H9 (cell line): ENCODE measurements at regions not wholly inside any gene's neighbourhood (a gene's known extent, or its start where the extent isn't known, plus 50 kb on each side); places are given as distances from the start of the nearest gene placed in this dataset.

Source experiments
- DNase-seq: peaks from one replicate; pipeline ENCODE4 v3.0.0-alpha.2; 2017
- H2AFZ ChIP-seq: one replicate; pipeline ENCODE4 v1.6.1; 2013; ENCODE audit warnings: mild to moderate bottlenecking, low read length, control low read depth, moderate library complexity
- H2AK5ac ChIP-seq: 2 replicates; pipeline ENCODE4 v1.6.1; 2013; ENCODE audit warnings: low read length, control low read depth, mixed read lengths; ENCODE audit not compliant: insufficient read length
- H2BK120ac ChIP-seq: one replicate; pipeline ENCODE4 v1.6.1; 2013; ENCODE audit warnings: low read depth, mild to moderate bottlenecking, low read length, control low read depth, inconsistent platforms; ENCODE audit not compliant: poor library complexity, severe bottlenecking
- H2BK12ac ChIP-seq: 2 replicates; pipeline ENCODE4 v1.6.1; 2013; ENCODE audit warnings: low read length, control low read depth, mixed read lengths, low read depth; ENCODE audit not compliant: insufficient read length
- H2BK15ac ChIP-seq: 2 replicates; pipeline ENCODE4 v1.6.1; 2013; ENCODE audit warnings: low read depth, low read length, control low read depth
- H2BK20ac ChIP-seq: one replicate; pipeline ENCODE4 v1.6.1; 2013; ENCODE audit warnings: low read depth, mild to moderate bottlenecking, low read length, control low read depth, inconsistent platforms; ENCODE audit not compliant: poor library complexity, severe bottlenecking
- H2BK5ac ChIP-seq: 2 replicates; pipeline ENCODE4 v1.6.1; 2013; ENCODE audit warnings: low read length, control low read depth, mixed read lengths; ENCODE audit not compliant: insufficient read length
- H3K14ac ChIP-seq: 2 replicates; pipeline ENCODE4 v1.6.1; 2013; ENCODE audit warnings: low read length, control low read depth; ENCODE audit not compliant: insufficient read depth
- H3K18ac ChIP-seq: 2 replicates; pipeline ENCODE4 v1.6.1; 2013; ENCODE audit warnings: low read depth, mild to moderate bottlenecking, mixed read lengths, low read length, control low read depth; ENCODE audit not compliant: insufficient read length
- H3K23ac ChIP-seq: 2 replicates; pipeline ENCODE4 v1.6.1; 2013; ENCODE audit warnings: low read length, control low read depth, mixed read lengths, low read depth; ENCODE audit not compliant: insufficient read length
- H3K23me2 ChIP-seq: 2 replicates; pipeline ENCODE4 v1.6.1; 2013; ENCODE audit warnings: low read depth, mild to moderate bottlenecking, mixed read lengths, low read length, control low read depth; ENCODE audit not compliant: insufficient read length, poor library complexity, severe bottlenecking
- H3K27ac ChIP-seq: 2 replicates; pipeline ENCODE4 v1.5.1; 2013; ENCODE audit warnings: low read length, control low read depth, mixed read lengths, low read depth; ENCODE audit not compliant: insufficient read length
- H3K27me3 ChIP-seq: 2 replicates; pipeline ENCODE4 v1.6.1; 2013; ENCODE audit warnings: low read length, control low read depth, inconsistent platforms; ENCODE audit not compliant: insufficient read depth
- H3K4ac ChIP-seq: 2 replicates; pipeline ENCODE4 v1.6.1; 2013; ENCODE audit warnings: low read depth, mild to moderate bottlenecking, control low read depth, inconsistent platforms, low read length, moderate library complexity
- H3K4me1 ChIP-seq: 2 replicates; pipeline ENCODE4 v1.6.1; 2013; ENCODE audit warnings: low read length, control low read depth, inconsistent platforms; ENCODE audit not compliant: insufficient read depth
- H3K4me2 ChIP-seq: 2 replicates; pipeline ENCODE4 v1.6.1; 2013; ENCODE audit warnings: low read length, control low read depth, mixed read lengths; ENCODE audit not compliant: insufficient read length, insufficient read depth
- H3K56ac ChIP-seq: 2 replicates; pipeline ENCODE4 v1.6.1; 2013; ENCODE audit warnings: low read depth, mild to moderate bottlenecking, mixed read lengths, low read length, control low read depth; ENCODE audit not compliant: insufficient read length
- H3K79me1 ChIP-seq: 2 replicates; pipeline ENCODE4 v1.6.1; 2013; ENCODE audit warnings: low read depth, mild to moderate bottlenecking, moderate library complexity, low read length, control low read depth, inconsistent platforms; ENCODE audit not compliant: insufficient read depth, poor library complexity, severe bottlenecking
- H3K79me2 ChIP-seq: 2 replicates; pipeline ENCODE4 v1.6.1; 2013; ENCODE audit warnings: low read length, control low read depth, inconsistent platforms; ENCODE audit not compliant: insufficient read depth
- H3K9ac ChIP-seq: 2 replicates; pipeline ENCODE4 v1.6.1; 2013; ENCODE audit warnings: low read length, control low read depth, mixed read lengths; ENCODE audit not compliant: insufficient read length; ENCODE audit errors: extremely low read depth
- H3K9me3 ChIP-seq: one replicate; pipeline ENCODE4 v1.6.1; 2013; ENCODE audit warnings: low read depth, low read length, inconsistent platforms; ENCODE audit not compliant: control insufficient read depth
- H3T11ph ChIP-seq: one replicate; pipeline ENCODE4 v1.6.1; 2013; ENCODE audit warnings: mild to moderate bottlenecking, low read length, control low read depth, inconsistent platforms
- H4K20me1 ChIP-seq: one replicate; pipeline ENCODE4 v1.6.1; 2013; ENCODE audit not compliant: control insufficient read depth, insufficient read length, insufficient read depth
- H4K5ac ChIP-seq: 2 replicates; pipeline ENCODE4 v1.6.1; 2013; ENCODE audit warnings: low read depth, mild to moderate bottlenecking, mixed read lengths, low read length, control low read depth; ENCODE audit not compliant: insufficient read length
- H4K8ac ChIP-seq: replicated peaks from 2 replicates; pipeline ENCODE4 v1.6.1; 2013; ENCODE audit warnings: low read length, control low read depth, mixed read lengths, low read depth; ENCODE audit not compliant: insufficient read length
- H4K91ac ChIP-seq: 2 replicates; pipeline ENCODE4 v1.6.1; 2013; ENCODE audit warnings: low read depth, mild to moderate bottlenecking, moderate library complexity, mixed read lengths, low read length, control low read depth; ENCODE audit not compliant: insufficient read length
- H3K27ac Mint-ChIP-seq, 3 experiments: 2 replicates in 2 of 3; 3 replicates in 1 of 3; pipeline ENCODE4 v1.8.0; 2020 to 2021; ENCODE audit warnings: mixed read lengths in 3 of 3, mild to moderate bottlenecking in 1 of 3, moderate library complexity in 1 of 3
- H3K27me3 Mint-ChIP-seq: 2 replicates; pipeline ENCODE4 v1.8.0; 2021; ENCODE audit warnings: low read depth, mild to moderate bottlenecking, moderate library complexity, mixed read lengths
- H3K36me3 Mint-ChIP-seq, 3 experiments: 2 replicates in 2 of 3; 3 replicates in 1 of 3; pipeline ENCODE4 v1.8.0; 2020 to 2021; ENCODE audit warnings: low read depth in 3 of 3, mixed read lengths in 3 of 3; ENCODE audit not compliant: insufficient read depth in 1 of 3
- H3K4me1 Mint-ChIP-seq, 2 experiments: 2 replicates each; pipeline ENCODE4 v1.8.0; 2020; ENCODE audit warnings: mixed read lengths in 2 of 2
- H3K4me3 Mint-ChIP-seq, 2 experiments: 2 replicates in 1 of 2; 3 replicates in 1 of 2; pipeline ENCODE4 v1.8.0; 2020 to 2021; ENCODE audit warnings: mild to moderate bottlenecking in 2 of 2, mixed read lengths in 2 of 2, moderate library complexity in 1 of 2
- H3K9me3 Mint-ChIP-seq, 2 experiments: 2 replicates in 1 of 2; 3 replicates in 1 of 2; pipeline ENCODE4 v1.8.0; 2020; ENCODE audit warnings: mild to moderate bottlenecking in 2 of 2, mixed read lengths in 2 of 2, moderate library complexity in 1 of 2
- WGBS: extraction: QIAGEN DNeasy Blood & Tissue Kit; methylation state at CpG from one replicate; pipeline ENCODE4 v1.1.7; 2013; ENCODE audit warnings: missing lambda C conversion rate, low lambda C conversion rate, mixed read lengths; ENCODE audit not compliant: insufficient read length; ENCODE audit errors: extremely low coverage; 5-methylcytosine and 5-hydroxymethylcytosine counted together
- TF ChIP-seq, protein P1 (sequence below): fragments of 200-600 bp; sonication (generic); conservative IDR thresholded peaks from 3 replicates; pipeline ENCODE4 v1.8.0; 2021; ENCODE audit warnings: antibody characterized with exemption, mild to moderate bottlenecking

DNA sequence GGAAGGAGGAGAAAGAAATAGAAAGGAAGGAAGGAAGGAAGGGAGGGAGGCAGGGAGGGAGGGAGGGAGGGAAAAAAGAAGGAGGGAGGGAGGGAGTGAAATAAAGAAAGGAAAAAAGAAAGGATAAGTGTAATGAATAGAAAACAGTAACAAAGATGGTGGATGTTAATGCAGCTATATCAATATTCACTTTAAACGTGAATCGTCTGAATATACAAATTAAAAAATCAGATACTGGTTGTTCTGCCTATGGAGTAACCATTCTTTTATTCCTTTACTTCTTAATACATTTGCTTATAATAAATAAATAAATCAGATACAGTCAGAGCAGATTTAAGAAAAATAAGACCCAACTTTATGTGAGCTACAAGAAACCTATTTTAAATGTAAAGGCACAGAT is 1520.4 kb downstream of the TBC1D22A start:
- no peak overlapping the region for H3K14ac ChIP-seq
- H4K20me1 ChIP-seq = no peaks in the 10 kb centered on the region
- H4K8ac ChIP-seq = no peak overlapping the region
- H2BK120ac ChIP-seq = no peak overlapping the region
- no peak for DNase-seq
- H3K9me3 ChIP-seq = no peaks in the 10 kb centered on the region
- no peak overlapping the region for H3K27ac ChIP-seq
- Mint-ChIP-seq H3K4me1 (peaks cover 21 to 27% of the 10 kb centered on the region in 2 experiments), H3K9me3 (peaks cover 16 to 19% of the 10 kb centered on the region in 2 experiments), H3K27me3 (peaks cover 7% of the 10 kb centered on the region), H3K4me3 (no peak overlapping the region), H3K27ac (no peak overlapping the region), H3K36me3 (peaks cover 0 to 23% (median 0%) of the 10 kb centered on the region in 3 experiments; a peak in 3 of 7 replicates)
- H3K18ac ChIP-seq = no peak overlapping the region
- no peak overlapping the region for H2BK5ac ChIP-seq
- H3K79me1 ChIP-seq = no peaks in the 10 kb centered on the region
- no peak overlapping the region for H3K23ac ChIP-seq
- H2BK20ac ChIP-seq = no peak overlapping the region
- no peak overlapping the region for H4K5ac ChIP-seq
- no peak overlapping the region for H2BK12ac ChIP-seq
- H3K27me3 ChIP-seq = no peaks in the 10 kb centered on the region
- no peak overlapping the region for H3T11ph ChIP-seq
- peaks cover 5% of the 10 kb centered on the region; the same call in 1 of the 2 replicates for H3K4me1 ChIP-seq
- no peak overlapping the region for H3K56ac ChIP-seq
- H2AFZ ChIP-seq = no peak overlapping the region
- no peak overlapping the region for H3K9ac ChIP-seq
- H4K91ac ChIP-seq = no peak overlapping the region
- WGBS = no CpG with 5 or more reads among the region's 2 CpGs
- TF ChIP-seq, protein P1, sequence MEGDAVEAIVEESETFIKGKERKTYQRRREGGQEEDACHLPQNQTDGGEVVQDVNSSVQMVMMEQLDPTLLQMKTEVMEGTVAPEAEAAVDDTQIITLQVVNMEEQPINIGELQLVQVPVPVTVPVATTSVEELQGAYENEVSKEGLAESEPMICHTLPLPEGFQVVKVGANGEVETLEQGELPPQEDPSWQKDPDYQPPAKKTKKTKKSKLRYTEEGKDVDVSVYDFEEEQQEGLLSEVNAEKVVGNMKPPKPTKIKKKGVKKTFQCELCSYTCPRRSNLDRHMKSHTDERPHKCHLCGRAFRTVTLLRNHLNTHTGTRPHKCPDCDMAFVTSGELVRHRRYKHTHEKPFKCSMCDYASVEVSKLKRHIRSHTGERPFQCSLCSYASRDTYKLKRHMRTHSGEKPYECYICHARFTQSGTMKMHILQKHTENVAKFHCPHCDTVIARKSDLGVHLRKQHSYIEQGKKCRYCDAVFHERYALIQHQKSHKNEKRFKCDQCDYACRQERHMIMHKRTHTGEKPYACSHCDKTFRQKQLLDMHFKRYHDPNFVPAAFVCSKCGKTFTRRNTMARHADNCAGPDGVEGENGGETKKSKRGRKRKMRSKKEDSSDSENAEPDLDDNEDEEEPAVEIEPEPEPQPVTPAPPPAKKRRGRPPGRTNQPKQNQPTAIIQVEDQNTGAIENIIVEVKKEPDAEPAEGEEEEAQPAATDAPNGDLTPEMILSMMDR = no peak
- H3K23me2 ChIP-seq = no peaks in the 10 kb centered on the region
- no peak overlapping the region for H2BK15ac ChIP-seq
- no peak overlapping the region for H2AK5ac ChIP-seq
- H3K79me2 ChIP-seq = no peaks in the 10 kb centered on the region
- H3K4me2 ChIP-seq = no peak overlapping the region
- no peak overlapping the region for H3K4ac ChIP-seq
